Anterior cingulate cortex (tissue), 58 donors: ENCODE measurements at regions not wholly inside any gene's neighbourhood (a gene's known extent, or its start where the extent isn't known, plus 50 kb on each side); places are given as distances from the start of the nearest gene placed in this dataset.
"Not testable (repeated sequence)": the region's sequence is repeated elsewhere in the genome, so short reads cannot be mapped to it uniquely, and the experiment has no call there.

Experiments used
- DNase-seq, 58 donors: peaks; one replicate each; lab custom pipeline; 2025; lab: John Stamatoyannopoulos, UW

DNA sequence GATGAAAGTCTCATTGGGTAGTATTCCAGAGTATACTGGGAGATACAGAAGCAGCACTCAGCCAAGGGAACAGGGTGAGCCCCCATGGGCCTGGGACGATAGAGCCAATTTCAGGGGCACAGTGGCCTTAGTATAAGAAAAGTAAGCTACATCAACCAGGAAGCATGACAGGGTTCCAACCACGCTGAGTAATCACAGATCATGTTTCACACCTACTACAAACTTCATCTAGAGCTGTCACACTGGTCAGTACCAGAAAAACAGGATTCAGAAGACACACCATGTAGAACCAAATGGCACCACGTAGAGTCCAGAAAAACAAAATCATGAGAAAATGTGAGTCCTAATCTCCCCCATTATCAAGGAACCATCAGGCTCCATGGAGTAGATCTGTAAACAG, 1292.4 kb upstream of the MIR17HG start:
- DNase-seq, result no peak

- DNase-seq, result no peak
Observed at GRCh38 chr13:90055760-90056159, 1291.7 kb upstream of the MIR17HG start.

- not testable (repeated sequence) for DNase-seq
Observed at GRCh38 chr13:90064226-90064625, 1283.3 kb upstream of the MIR17HG start.

DNA sequence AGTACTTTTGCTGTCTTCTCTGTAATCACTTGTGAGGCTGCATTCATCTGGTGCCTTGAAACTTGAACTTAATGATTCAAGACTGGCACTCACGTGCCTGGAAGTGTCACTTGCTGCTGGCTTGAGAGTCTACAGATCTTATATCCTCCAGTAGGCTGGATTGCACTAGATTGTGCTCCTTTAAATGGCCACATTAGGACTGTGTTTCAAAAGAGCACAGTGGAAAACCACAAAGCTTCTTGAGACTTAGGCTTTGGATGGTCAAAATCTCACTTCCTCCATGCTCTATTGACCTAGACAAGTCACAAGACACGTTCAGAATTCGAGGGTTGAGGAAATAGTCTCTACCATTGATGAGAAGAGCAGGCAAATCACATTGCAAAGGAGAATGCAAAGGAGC, 1278.8 kb upstream of the MIR17HG start:
- DNase-seq, result no peak

DNA sequence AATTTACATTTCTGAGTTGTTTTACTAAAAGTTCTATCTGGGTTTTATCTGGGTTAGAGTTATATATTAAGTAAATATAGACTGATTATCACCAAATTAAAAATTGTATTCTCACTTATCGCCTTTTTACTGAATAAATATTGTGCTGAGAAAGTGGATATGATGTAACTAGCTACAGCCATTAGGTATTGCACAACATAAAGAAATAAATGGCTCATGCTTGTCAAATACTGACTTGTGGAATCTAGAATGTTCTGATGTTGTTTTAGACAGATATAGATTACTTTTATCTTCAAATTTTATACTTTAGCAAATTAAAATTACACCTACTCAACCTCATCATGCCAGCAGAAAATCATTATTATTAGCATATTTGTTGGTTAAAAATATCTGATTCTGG, 1277.1 kb upstream of the MIR17HG start:
- no peak for DNase-seq

DNA sequence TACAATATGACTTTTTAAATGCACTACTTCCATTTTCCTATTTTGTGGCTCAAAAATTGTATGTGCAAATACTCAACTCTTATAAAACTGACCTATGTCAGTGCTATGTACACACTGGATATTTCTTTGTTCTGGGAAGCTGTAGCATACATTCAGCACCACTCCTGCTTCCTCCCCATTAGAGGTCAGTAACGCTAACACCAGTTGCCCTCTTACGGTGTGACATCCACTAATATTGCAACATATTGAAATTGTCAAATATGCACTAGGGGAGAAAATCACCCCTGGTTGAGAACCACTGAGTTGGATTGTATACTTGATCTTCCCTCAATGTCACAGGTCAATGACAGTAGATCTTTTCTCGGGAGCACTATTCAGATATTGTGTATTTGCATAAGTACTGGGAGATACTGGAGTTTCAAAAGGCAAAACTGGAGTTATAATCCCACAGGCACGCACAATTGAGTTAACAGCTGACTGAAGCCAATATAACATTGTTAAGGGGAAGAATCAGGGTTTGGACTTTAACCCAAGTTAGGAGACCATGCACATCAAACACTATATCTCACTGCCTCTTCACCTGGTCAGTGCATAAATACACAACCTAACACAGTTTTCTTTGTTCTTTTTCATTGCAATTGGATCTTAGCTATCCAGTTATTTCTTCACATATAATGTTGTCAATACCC, 1276.5 kb upstream of the MIR17HG start:
- DNase-seq, result no peak

DNA sequence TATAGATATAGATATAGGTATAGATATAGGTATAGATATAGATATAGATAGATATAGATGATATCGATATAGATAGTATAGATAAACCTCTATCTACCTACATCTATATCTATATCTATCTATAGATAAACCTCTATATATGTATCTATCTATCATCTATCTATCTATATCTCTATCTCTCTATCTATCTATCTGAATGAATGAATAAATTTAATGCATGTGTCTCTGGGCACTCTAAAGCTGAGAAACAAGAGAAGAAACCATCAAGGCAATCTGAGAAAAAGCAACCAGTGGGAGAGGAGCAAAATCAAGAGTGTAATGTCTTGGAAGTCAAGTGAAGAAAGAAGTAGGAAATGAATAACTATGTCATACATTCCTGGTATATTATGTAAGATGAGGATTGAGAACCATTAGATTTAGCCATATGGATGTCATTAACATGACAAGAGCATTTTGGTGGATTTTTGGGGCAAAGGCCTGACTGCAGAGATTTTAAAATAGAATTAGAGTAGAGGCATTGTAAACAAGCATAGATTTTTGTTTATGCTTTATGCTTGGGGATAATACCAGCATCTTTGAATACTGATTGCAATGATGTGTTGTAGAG, 1262.7 kb upstream of the MIR17HG start:
- no peak for DNase-seq

- no peak for DNase-seq
Observed at GRCh38 chr13:90089051-90089450, 1258.4 kb upstream of the MIR17HG start.

- DNase-seq, result no peak
Observed at GRCh38 chr13:90091611-90092010, 1255.9 kb upstream of the MIR17HG start.

DNA sequence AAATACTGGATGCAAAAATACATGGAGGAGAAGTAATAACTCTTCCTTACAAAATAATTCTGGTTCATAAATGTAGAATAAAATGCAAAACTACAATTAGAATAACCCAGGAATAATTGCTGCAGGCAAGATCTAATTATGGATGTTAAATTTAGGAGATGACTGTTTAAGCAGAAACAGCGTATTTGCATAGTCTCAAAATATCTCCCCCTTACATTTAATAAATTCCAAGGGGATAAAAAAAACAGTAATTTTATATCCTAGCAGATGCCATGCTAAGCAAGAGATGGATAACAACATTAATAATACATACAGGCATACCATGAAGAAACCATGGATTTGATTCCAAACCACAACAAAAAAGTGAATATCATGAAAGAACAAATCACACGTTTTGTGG, 1253.1 kb upstream of the MIR17HG start:
- no peak for DNase-seq

DNA sequence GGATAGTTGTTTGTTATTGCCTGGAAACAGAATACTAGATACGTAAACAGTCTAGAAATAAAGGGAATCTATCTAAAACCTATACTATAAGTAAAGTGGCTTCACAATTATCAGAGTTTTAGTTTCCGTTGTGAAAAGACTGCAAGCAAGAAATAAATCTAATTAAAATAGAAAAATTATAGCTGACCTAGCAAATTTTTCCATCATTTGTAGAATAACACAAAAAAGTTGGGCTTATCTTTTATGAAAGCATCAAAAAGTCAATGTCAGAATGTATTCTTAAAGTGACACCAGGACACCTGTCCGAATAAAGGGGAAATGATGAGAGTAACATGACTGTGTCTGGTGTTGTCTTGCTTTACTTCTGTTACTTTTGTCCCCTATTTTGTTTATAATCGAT, 1248.9 kb upstream of the MIR17HG start:
- no peak for DNase-seq

- DNase-seq, result no peak
Observed at GRCh38 chr13:90099847-90100246, 1247.6 kb upstream of the MIR17HG start.

- DNase-seq, result no peak
Observed at GRCh38 chr13:90103099-90103784, 1244.2 kb upstream of the MIR17HG start.

- no peak for DNase-seq
Observed at GRCh38 chr13:90104764-90105163, 1242.7 kb upstream of the MIR17HG start.

DNA sequence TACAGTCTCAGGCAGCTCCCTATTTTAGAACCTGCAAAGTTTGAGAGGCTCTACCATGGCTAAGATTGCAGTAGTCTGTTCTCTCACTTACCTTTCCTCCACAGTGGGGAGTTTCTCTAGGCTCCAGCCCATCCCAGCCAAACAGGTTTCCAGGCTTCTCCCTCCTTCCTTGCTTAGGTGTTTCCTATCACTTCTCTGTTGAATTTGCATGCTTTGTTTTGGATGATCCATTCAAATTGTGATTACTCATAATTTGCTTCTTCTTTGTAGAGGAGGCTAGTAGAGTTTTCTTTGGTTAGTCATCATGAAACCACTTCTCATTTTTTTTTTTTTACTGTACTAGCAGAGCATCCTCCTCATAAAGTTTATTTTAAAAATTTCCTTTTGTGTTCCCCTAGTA, 1242.2 kb upstream of the MIR17HG start:
- no peak for DNase-seq

DNA sequence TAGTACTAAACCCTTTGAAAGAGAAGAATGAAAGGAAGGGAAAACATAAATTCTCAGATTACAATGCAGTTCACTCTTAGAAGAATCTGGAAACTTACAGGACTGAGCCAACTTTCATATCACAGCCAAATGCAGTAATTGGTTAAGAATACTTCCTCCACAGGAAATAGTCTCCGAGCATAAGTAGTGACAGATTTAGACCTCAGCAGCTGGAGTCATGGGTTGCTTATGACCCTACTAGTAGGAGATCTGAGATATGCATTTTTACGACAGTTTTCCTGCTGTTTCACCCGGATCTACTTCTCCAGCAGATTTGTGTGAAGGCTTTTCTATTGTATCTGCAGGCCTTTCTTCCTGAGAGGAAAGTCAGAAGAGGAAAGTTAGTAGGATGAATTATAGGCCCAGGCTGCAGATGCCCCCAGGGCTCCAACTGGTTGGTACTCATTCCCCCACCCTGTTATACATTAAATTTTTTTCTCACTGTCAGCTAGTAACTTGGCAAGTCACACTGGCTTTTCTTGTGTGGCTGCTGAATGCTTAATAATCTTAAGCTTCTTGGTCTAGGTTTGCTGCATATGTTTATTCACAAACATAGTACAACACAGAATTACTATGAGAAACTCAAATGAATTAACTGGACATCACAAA, 1241.5 kb upstream of the MIR17HG start:
- DNase-seq, result no peak

DNA sequence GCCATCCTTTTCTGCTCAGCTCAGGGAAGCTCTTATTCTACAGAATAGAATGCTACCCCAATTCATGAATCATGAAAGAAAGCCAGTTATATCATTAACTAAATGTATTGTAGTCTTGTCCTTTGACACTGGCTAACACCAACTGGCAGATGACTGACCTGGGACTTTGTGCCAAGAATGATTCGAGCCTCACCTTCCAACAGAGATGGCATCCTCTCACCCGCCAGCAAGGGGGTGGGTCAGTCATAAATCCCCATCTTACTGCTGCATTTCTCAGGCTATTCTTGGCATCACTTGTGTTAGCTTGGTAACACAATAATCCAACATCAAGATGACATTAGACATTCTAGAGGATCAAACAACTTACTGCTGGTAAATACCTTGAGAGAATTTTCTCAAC, 1239.8 kb upstream of the MIR17HG start:
- DNase-seq, result no peak

- no peak for DNase-seq
Observed at GRCh38 chr13:90108547-90108946, 1238.9 kb upstream of the MIR17HG start.

DNA sequence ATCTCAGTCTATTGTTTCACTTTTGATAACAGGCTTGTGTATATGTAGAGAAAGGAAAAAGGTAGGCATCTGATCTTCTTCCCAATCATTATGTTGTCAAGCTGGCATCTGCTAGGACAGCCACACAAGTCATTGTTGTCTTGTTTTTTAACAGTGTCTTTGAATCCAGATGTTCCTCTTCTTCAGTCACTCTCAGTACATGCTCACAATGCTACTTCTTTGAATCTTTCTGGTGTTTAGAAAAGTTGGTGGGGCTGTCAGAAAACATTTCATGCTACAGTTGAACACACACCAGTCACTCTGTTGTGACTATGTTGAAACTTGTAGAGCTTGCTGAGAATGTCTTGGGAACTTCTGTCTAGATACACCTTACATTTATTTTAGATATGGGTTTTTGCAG, 1231.4 kb upstream of the MIR17HG start:
- DNase-seq, result no peak

- DNase-seq, result no peak
Observed at GRCh38 chr13:90118467-90119071, 1228.9 kb upstream of the MIR17HG start.

DNA sequence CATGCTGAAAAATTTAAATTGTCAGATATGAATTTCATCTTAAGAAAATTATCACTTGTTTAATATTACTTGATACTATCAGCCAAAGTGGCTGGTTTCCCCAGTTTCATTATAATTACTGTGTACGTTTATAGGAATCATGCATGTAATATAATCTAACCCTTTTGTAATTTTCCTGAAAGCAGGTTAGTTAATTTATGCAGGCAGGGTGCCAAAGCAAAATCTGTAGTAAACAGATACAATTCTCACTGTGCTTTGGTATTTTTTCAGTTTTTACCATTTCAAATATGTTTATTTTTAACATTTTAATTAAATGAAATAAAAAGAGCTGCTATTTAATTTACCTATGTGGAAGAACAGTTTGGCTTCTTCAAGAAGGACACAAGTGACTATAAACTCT, 1227.5 kb upstream of the MIR17HG start:
- no peak for DNase-seq
